Osteoblast (primary cell): ENCODE measurements at regions not wholly inside any gene's neighbourhood (a gene's known extent, or its start where the extent isn't known, plus 50 kb on each side); places are given as distances from the start of the nearest gene placed in this dataset.

Experiments used
- DNase-seq: peaks from one replicate; pipeline ENCODE4 v3.0.0; 2011; ENCODE audit warnings: low spot score, mixed read lengths; ENCODE audit not compliant: insufficient read length; ENCODE audit errors: missing footprints
- H2AFZ ChIP-seq: 2 replicates; pipeline ENCODE4 v1.6.0; 2011; ENCODE audit warnings: mild to moderate bottlenecking, low read length
- H3K27ac ChIP-seq: 2 replicates; pipeline ENCODE4 v1.5.1; 2011; ENCODE audit warnings: mild to moderate bottlenecking, low read depth, low read length, moderate library complexity
- H3K27me3 ChIP-seq: 2 replicates; pipeline ENCODE4 v1.6.0; 2012; ENCODE audit warnings: mild to moderate bottlenecking, control low read depth, inconsistent platforms, low read length, moderate library complexity; ENCODE audit not compliant: insufficient read depth
- H3K36me3 ChIP-seq: 2 replicates; pipeline ENCODE4 v1.5.1; 2011; ENCODE audit warnings: mild to moderate bottlenecking, low read length, control low read depth, moderate library complexity; ENCODE audit not compliant: insufficient read depth
- H3K4me1 ChIP-seq: 2 replicates; pipeline ENCODE4 v1.5.1; 2011; ENCODE audit warnings: mild to moderate bottlenecking, low read length, control low read depth, moderate library complexity; ENCODE audit not compliant: insufficient read depth
- H3K4me2 ChIP-seq: 2 replicates; pipeline ENCODE4 v1.6.0; 2011; ENCODE audit warnings: mild to moderate bottlenecking, low read length; ENCODE audit not compliant: insufficient read depth
- H3K4me3 ChIP-seq: fragments of 200-600 bp; sonication (generic); 3 replicates; pipeline ENCODE4 v1.5.1; 2012; ENCODE audit warnings: mild to moderate bottlenecking, low read length, inconsistent platforms; ENCODE audit not compliant: insufficient read depth
- H3K79me2 ChIP-seq: 2 replicates; pipeline ENCODE4 v1.6.0; 2012; ENCODE audit warnings: mild to moderate bottlenecking, low read length, control low read depth, inconsistent platforms; ENCODE audit not compliant: insufficient read depth
- H3K9me3 ChIP-seq: 2 replicates; pipeline ENCODE4 v1.5.1; 2011; ENCODE audit warnings: low read depth, low read length, control low read depth
- H4K20me1 ChIP-seq: 2 replicates; pipeline ENCODE4 v1.6.0; 2012; ENCODE audit warnings: mild to moderate bottlenecking, low read length, control low read depth; ENCODE audit not compliant: insufficient read depth
- CTCF ChIP-seq: IDR thresholded peaks from 2 replicates; pipeline ENCODE4 v1.5.1; 2011; ENCODE audit warnings: mild to moderate bottlenecking, low read depth, low read length, moderate library complexity; ENCODE audit errors: extremely low read depth

GRCh38 chrX:151830911-151831310 lies 81.8 kb upstream of the MAGEA4 start:
- Histone ChIP-seq H3K4me2 (no peak overlapping the region), H3K4me1 (peaks cover 13% of the 10 kb centered on the region), H2AFZ (no peak overlapping the region), H3K27ac (no peak overlapping the region), H3K79me2 (no peaks in the 10 kb centered on the region), H4K20me1 (no peaks in the 10 kb centered on the region), H3K27me3 (no peaks in the 10 kb centered on the region), H3K4me3 (no peak overlapping the region), H3K36me3 (no peaks in the 10 kb centered on the region), H3K9me3 (no peaks in the 10 kb centered on the region)
- TF ChIP-seq CTCF: no peak
- DNase-seq: no peak

GRCh38 chrX:151852294-151852693 lies 60.4 kb upstream of the MAGEA4 start:
- DNase-seq: no peak
- no peak overlapping the region for H3K4me3 ChIP-seq
- H3K4me2 ChIP-seq: no peak overlapping the region
- no peaks in the 10 kb centered on the region for H3K9me3 ChIP-seq
- no peaks in the 10 kb centered on the region for H3K4me1 ChIP-seq
- no peaks in the 10 kb centered on the region for H3K36me3 ChIP-seq
- no peak overlapping the region for H2AFZ ChIP-seq
- no peaks in the 10 kb centered on the region for H4K20me1 ChIP-seq
- no peak for TF ChIP-seq CTCF
- no peak overlapping the region for H3K27ac ChIP-seq
- H3K27me3 ChIP-seq: no peaks in the 10 kb centered on the region
- H3K79me2 ChIP-seq: no peaks in the 10 kb centered on the region

DNA sequence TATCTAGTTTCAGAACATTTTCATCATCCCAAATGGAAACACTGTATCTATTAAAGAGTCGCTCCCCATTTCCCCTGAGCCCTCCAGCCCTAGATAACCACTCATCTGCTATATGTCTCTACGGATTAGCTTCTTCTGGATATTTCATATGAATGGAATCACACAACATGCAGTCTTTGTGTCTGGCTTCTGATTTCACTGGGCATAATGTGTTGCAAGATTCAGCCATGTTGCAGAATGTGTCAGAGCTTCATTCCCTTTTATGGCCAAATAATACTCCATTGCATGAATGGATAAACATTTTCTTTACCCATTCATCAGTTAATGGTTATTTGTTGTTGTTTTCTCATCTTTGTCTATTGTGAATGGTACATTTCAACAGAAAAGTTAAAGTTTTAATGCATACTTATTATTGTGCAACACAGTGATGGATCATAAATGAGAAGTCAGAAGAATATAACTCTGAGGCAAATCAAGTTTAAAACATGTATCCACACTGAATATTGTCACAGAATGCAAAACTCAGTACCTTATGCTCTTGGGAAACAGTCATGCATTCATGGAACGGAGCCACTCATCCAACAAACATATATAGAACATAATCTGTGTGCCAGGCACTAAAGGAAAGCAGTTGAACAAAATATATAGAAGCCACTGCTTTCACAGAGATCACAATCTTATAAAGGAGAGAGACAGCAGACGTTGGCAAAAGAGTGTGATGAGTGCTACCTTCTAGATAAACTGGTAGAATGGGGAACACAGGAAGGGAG lies 57.8 kb upstream of the MAGEA4 start:
- Histone ChIP-seq H4K20me1 (no peaks in the 10 kb centered on the region), H3K4me2 (no peak overlapping the region), H3K4me1 (no peaks in the 10 kb centered on the region), H3K4me3 (no peak overlapping the region), H3K9me3 (no peaks in the 10 kb centered on the region), H3K27me3 (no peaks in the 10 kb centered on the region), H3K36me3 (no peaks in the 10 kb centered on the region), H2AFZ (no peak overlapping the region), H3K79me2 (no peaks in the 10 kb centered on the region), H3K27ac (no peak overlapping the region)
- TF ChIP-seq CTCF: no peak
- no peak for DNase-seq

GRCh38 chrX:151859481-151859880 lies 53.2 kb upstream of the MAGEA4 start:
- TF ChIP-seq CTCF: no peak
- Histone ChIP-seq H3K4me3 (no peak overlapping the region), H3K4me1 (no peaks in the 10 kb centered on the region), H3K9me3 (no peaks in the 10 kb centered on the region), H4K20me1 (no peaks in the 10 kb centered on the region), H3K27ac (no peak overlapping the region), H3K4me2 (no peak overlapping the region), H3K36me3 (no peaks in the 10 kb centered on the region), H2AFZ (no peak overlapping the region), H3K79me2 (no peaks in the 10 kb centered on the region), H3K27me3 (no peaks in the 10 kb centered on the region)
- DNase-seq: no peak
